AG04450 (cell line): ENCODE measurements at regions not wholly inside any gene's neighbourhood (a gene's known extent, or its start where the extent isn't known, plus 50 kb on each side); places are given as distances from the start of the nearest gene placed in this dataset.

Experiments
- CTCF ChIA-PET: fragments of 300-600, 350-600 bp; formaldehyde crosslinking; extraction: SDS; loops from one replicate; lab custom pipeline; 2022; ENCODE audit warnings: antibody characterized with exemption, inconsistent platforms; lab: Charles Lee
- POLR2A ChIA-PET: fragments of 350-600 bp; formaldehyde crosslinking; extraction: SDS; loops from one replicate; lab custom pipeline; 2021; ENCODE audit warnings: antibody characterized with exemption, inconsistent platforms; lab: Yijun Ruan, JAX
- DNase-seq: peaks from one replicate; pipeline ENCODE4 v3.0.0-alpha.2; 2011; ENCODE audit warnings: low read depth, low spot score
- H3K27ac ChIP-seq: one replicate; pipeline ENCODE4 v1.5.1; 2012; ENCODE audit warnings: low read depth, low read length, control low read depth
- H3K27me3 ChIP-seq: one replicate; pipeline ENCODE4 v1.6.0; 2012; ENCODE audit warnings: low read length; ENCODE audit not compliant: control insufficient read depth, insufficient read depth
- H3K4me3 ChIP-seq: 2 replicates; pipeline ENCODE4 v1.5.1; 2011; ENCODE audit warnings: mild to moderate bottlenecking, low read depth, low read length, control low read depth
- H3K9me3 ChIP-seq: 2 replicates; pipeline ENCODE4 v1.5.1; 2012; ENCODE audit warnings: low read length; ENCODE audit not compliant: control insufficient read depth, insufficient read depth
- TF ChIP-seq, protein P1 (sequence below): IDR thresholded peaks from 2 replicates; pipeline ENCODE4 v1.5.1; 2011; ENCODE audit warnings: low read depth, low read length, control low read depth, inconsistent platforms

GRCh38 chr5:125014202-125014601 is 267.8 kb upstream of the ZNF608 start:
- ChIA-PET POLR2A (no interaction called here), CTCF (no interaction called here)
- Histone ChIP-seq H3K9me3 (no peaks in the 10 kb centered on the region), H3K27ac (no peak overlapping the region), H3K27me3 (no peaks in the 10 kb centered on the region), H3K4me3 (no peak overlapping the region)
- TF ChIP-seq, protein P1, sequence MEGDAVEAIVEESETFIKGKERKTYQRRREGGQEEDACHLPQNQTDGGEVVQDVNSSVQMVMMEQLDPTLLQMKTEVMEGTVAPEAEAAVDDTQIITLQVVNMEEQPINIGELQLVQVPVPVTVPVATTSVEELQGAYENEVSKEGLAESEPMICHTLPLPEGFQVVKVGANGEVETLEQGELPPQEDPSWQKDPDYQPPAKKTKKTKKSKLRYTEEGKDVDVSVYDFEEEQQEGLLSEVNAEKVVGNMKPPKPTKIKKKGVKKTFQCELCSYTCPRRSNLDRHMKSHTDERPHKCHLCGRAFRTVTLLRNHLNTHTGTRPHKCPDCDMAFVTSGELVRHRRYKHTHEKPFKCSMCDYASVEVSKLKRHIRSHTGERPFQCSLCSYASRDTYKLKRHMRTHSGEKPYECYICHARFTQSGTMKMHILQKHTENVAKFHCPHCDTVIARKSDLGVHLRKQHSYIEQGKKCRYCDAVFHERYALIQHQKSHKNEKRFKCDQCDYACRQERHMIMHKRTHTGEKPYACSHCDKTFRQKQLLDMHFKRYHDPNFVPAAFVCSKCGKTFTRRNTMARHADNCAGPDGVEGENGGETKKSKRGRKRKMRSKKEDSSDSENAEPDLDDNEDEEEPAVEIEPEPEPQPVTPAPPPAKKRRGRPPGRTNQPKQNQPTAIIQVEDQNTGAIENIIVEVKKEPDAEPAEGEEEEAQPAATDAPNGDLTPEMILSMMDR: no peak
- no peak for DNase-seq

GRCh38 chr5:125017796-125018195 is 271.4 kb upstream of the ZNF608 start:
- Histone ChIP-seq H3K27ac (no peak overlapping the region), H3K4me3 (no peak overlapping the region), H3K9me3 (no peaks in the 10 kb centered on the region), H3K27me3 (no peaks in the 10 kb centered on the region)
- DNase-seq: no peak
- TF ChIP-seq, protein P1: no peak
- ChIA-PET POLR2A (no interaction called here), CTCF (no interaction called here)

DNA sequence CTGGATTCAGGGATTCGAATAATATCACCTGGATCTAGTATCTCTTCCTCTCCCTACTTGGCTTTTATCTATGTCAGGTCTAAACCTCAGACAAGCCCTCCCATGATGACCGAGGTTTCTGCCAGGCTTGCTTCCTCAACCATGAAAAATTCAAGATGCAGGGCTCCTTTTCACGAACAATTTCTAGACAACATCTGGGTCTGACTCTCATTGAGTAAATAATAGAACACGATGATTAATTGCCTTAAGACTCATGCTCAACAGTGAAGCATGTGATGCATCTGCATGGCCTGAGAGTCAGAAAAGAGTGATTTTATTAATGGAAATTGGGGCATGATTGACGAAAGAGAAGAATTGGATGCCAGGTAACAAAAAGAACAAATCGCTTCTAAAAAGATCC is 277.2 kb upstream of the ZNF608 start:
- Histone ChIP-seq H3K9me3 (no peaks in the 10 kb centered on the region), H3K4me3 (no peak overlapping the region), H3K27ac (no peak overlapping the region), H3K27me3 (no peaks in the 10 kb centered on the region)
- TF ChIP-seq, protein P1: no peak
- POLR2A ChIA-PET: no interaction called here
- CTCF ChIA-PET: no interaction called here
- DNase-seq: no peak

GRCh38 chr5:125026867-125027731 is 280.7 kb upstream of the ZNF608 start:
- ChIA-PET CTCF (no interaction called here), POLR2A (no interaction called here)
- Histone ChIP-seq H3K9me3 (no peaks in the 10 kb centered on the region), H3K4me3 (no peak overlapping the region), H3K27ac (no peak overlapping the region), H3K27me3 (no peaks in the 10 kb centered on the region)
- TF ChIP-seq, protein P1: no peak
- no peak for DNase-seq

- Histone ChIP-seq H3K27ac (no peak overlapping the region), H3K27me3 (no peaks in the 10 kb centered on the region), H3K4me3 (no peak overlapping the region), H3K9me3 (no peaks in the 10 kb centered on the region)
- ChIA-PET CTCF (no interaction called here), POLR2A (no interaction called here)
- TF ChIP-seq, protein P1: no peak
- no peak for DNase-seq
Observed at GRCh38 chr5:125032286-125032685, 285.8 kb upstream of the ZNF608 start.
